CD14-positive monocyte (primary cell): ENCODE measurements at regions not wholly inside any gene's neighbourhood (a gene's known extent, or its start where the extent isn't known, plus 50 kb on each side); places are given as distances from the start of the nearest gene placed in this dataset.

Experiments
- DNase-seq, 3 donors: peaks; one replicate each; pipeline ENCODE4 v3.0.0-alpha.2; 2011 to 2022
- H2AFZ ChIP-seq: 2 replicates; pipeline ENCODE4 v1.6.0; 2012; ENCODE audit warnings: mild to moderate bottlenecking, low read depth, low read length, inconsistent platforms; ENCODE audit not compliant: insufficient read depth, poor library complexity, severe bottlenecking
- H3K27ac ChIP-seq, 2 donors: 1 replicate in 1 of 2; 2 replicates in 1 of 2; pipeline ENCODE4 v1.5.1; 2012 to 2013; ENCODE audit warnings: low read length in 2 of 2, control low read depth in 1 of 2, inconsistent platforms in 1 of 2, low read depth in 1 of 2, mild to moderate bottlenecking in 1 of 2
- H3K27me3 ChIP-seq, 2 donors: one replicate each; pipeline versions ENCODE4 v1.6.0 to v1.6.1; 2011 to 2013; ENCODE audit warnings: low read length in 2 of 2; ENCODE audit not compliant: control insufficient read depth in 2 of 2, insufficient read depth in 2 of 2
- H3K36me3 ChIP-seq, 2 donors: replicated peaks in 1 of 2; 1 replicate in 1 of 2; 2 replicates in 1 of 2; pipeline versions ENCODE4 v1.5.1 to v1.6.1; 2012 to 2013; ENCODE audit warnings: low read length in 2 of 2, control low read depth in 1 of 2, inconsistent platforms in 1 of 2, mild to moderate bottlenecking in 1 of 2; ENCODE audit not compliant: insufficient read depth in 2 of 2, control insufficient read depth in 1 of 2
- H3K4me1 ChIP-seq, 2 donors: 1 replicate in 1 of 2; 2 replicates in 1 of 2; pipeline versions ENCODE4 v1.5.1 to v1.6.1; 2012 to 2013; ENCODE audit warnings: low read length in 2 of 2, control low read depth in 1 of 2, inconsistent platforms in 1 of 2, mild to moderate bottlenecking in 1 of 2, moderate library complexity in 1 of 2; ENCODE audit not compliant: insufficient read depth in 2 of 2, control insufficient read depth in 1 of 2
- H3K4me2 ChIP-seq: replicated peaks from 2 replicates; pipeline ENCODE3; 2012; ENCODE audit warnings: low read length, moderate library complexity, mild to moderate bottlenecking; ENCODE audit not compliant: poor library complexity, severe bottlenecking; ENCODE audit errors: extremely low read depth
- H3K4me3 ChIP-seq, 3 experiments: fragments of 200-600 bp in 1 of 3; sonication (generic) in 1 of 3; replicated peaks in 1 of 3; 1 replicate in 2 of 3; 2 replicates in 1 of 3; pipeline ENCODE4 v1.5.1; 2011 to 2013; ENCODE audit warnings: low read length in 3 of 3, mild to moderate bottlenecking in 3 of 3, control low read depth in 2 of 3, low read depth in 2 of 3, inconsistent platforms in 1 of 3, moderate library complexity in 1 of 3
- H3K79me2 ChIP-seq: 2 replicates; pipeline ENCODE4 v1.6.0; 2012; ENCODE audit warnings: mild to moderate bottlenecking, control low read depth, inconsistent platforms, low read length, moderate library complexity; ENCODE audit not compliant: insufficient read depth
- H3K9ac ChIP-seq: 2 replicates; pipeline ENCODE4 v1.6.0; 2017; ENCODE audit warnings: low read length, mild to moderate bottlenecking; ENCODE audit not compliant: insufficient read depth, poor library complexity, severe bottlenecking
- H3K9me3 ChIP-seq, 2 donors: replicated peaks in 1 of 2; 1 replicate in 1 of 2; 2 replicates in 1 of 2; pipeline versions ENCODE4 v1.5.1 to v1.6.1; 2012 to 2013; ENCODE audit warnings: low read length in 2 of 2, control low read depth in 1 of 2; ENCODE audit not compliant: control insufficient read depth in 1 of 2, insufficient read depth in 1 of 2
- H4K20me1 ChIP-seq: 2 replicates; pipeline ENCODE4 v1.6.0; 2012; ENCODE audit warnings: mild to moderate bottlenecking, low read length, control low read depth, moderate library complexity; ENCODE audit not compliant: insufficient read depth
- H3K27ac Mint-ChIP-seq, 7 donors: one replicate each; pipeline ENCODE4 v1.8.0; 2020; ENCODE audit warnings: mild to moderate bottlenecking in 7 of 7, mixed read lengths in 7 of 7, moderate library complexity in 6 of 7, inconsistent platforms in 2 of 7
- H3K27me3 Mint-ChIP-seq, 3 donors: one replicate each; pipeline ENCODE4 v1.8.0; 2021 to 2022; ENCODE audit warnings: low read depth in 3 of 3, mild to moderate bottlenecking in 3 of 3, mixed read lengths in 3 of 3, moderate library complexity in 3 of 3, inconsistent platforms in 1 of 3
- H3K36me3 Mint-ChIP-seq, 2 donors: one replicate each; pipeline ENCODE4 v1.8.0; 2020; ENCODE audit warnings: mixed read lengths in 2 of 2, inconsistent platforms in 1 of 2, mild to moderate bottlenecking in 1 of 2
- H3K4me1 Mint-ChIP-seq: one replicate; pipeline ENCODE4 v1.8.0; 2020; ENCODE audit warnings: mild to moderate bottlenecking, mixed read lengths
- H3K4me3 Mint-ChIP-seq, 2 donors: one replicate each; pipeline ENCODE4 v1.8.0; 2020; ENCODE audit warnings: mild to moderate bottlenecking in 2 of 2, mixed read lengths in 2 of 2, moderate library complexity in 1 of 2
- H3K9me3 Mint-ChIP-seq, 7 donors: one replicate each; pipeline ENCODE4 v1.8.0; 2020 to 2022; ENCODE audit warnings: mixed read lengths in 7 of 7, mild to moderate bottlenecking in 6 of 7, moderate library complexity in 6 of 7, inconsistent platforms in 2 of 7
- CTCF ChIP-seq: fragments of 200-600 bp; IDR thresholded peaks from one replicate; pipeline ENCODE4 v1.8.0; 2022; ENCODE audit warnings: antibody characterized with exemption, mild to moderate bottlenecking
- WGBS: methylation state at CpG from one replicate; pipeline ENCODE4 v1.1.5; 2013; ENCODE audit warnings: missing lambda C conversion rate; ENCODE audit not compliant: insufficient coverage; 5-methylcytosine and 5-hydroxymethylcytosine counted together
- intact Hi-C, 2 donors: fragments of 100-400 bp; cut with micrococcal nuclease; formaldehyde crosslinking; loops; one replicate each; pipeline versions ENCODE4 v1.15.0 to v1.15.1; 2023

GRCh38 chr2:146730882-146731281, 1113.9 kb upstream of the ACVR2A start:
- H3K79me2 ChIP-seq: no peaks in the 10 kb centered on the region
- H3K27me3 ChIP-seq: no peaks in the 10 kb centered on the region
- no peaks in the 10 kb centered on the region for H4K20me1 ChIP-seq
- TF ChIP-seq CTCF: no peak
- WGBS: no CpG with 5 or more reads among the region's 1 CpG
- no peaks in the 10 kb centered on the region for H3K36me3 ChIP-seq
- no peaks in the 10 kb centered on the region for H3K9me3 Mint-ChIP-seq
- no peaks in the 10 kb centered on the region for H3K9me3 ChIP-seq
- H3K9ac ChIP-seq: no peak overlapping the region
- no peak overlapping the region for H3K4me3 ChIP-seq
- H3K27ac ChIP-seq: no peak overlapping the region
- intact Hi-C loops: no loop called here
- DNase-seq: no peak
- H3K4me1 Mint-ChIP-seq: no peaks in the 10 kb centered on the region
- no peak overlapping the region for H3K27ac Mint-ChIP-seq
- H3K4me2 ChIP-seq: no peak overlapping the region
- no peak overlapping the region for H2AFZ ChIP-seq
- H3K36me3 Mint-ChIP-seq: no peaks in the 10 kb centered on the region
- H3K4me3 Mint-ChIP-seq: no peak overlapping the region
- H3K27me3 Mint-ChIP-seq: no peaks in the 10 kb centered on the region
- no peaks in the 10 kb centered on the region for H3K4me1 ChIP-seq

GRCh38 chr2:146721486-146721885, 1123.3 kb upstream of the ACVR2A start:
- Mint-ChIP-seq H3K27me3 (peaks cover 0 to 5% (median 2%) of the 10 kb centered on the region in 3 donors), H3K4me3 (no peak overlapping the region), H3K4me1 (no peaks in the 10 kb centered on the region), H3K9me3 (peaks cover 12 to 27% (median 20%) of the 10 kb centered on the region in 7 donors), H3K36me3 (no peaks in the 10 kb centered on the region), H3K27ac (no peak overlapping the region)
- TF ChIP-seq CTCF: no peak
- Histone ChIP-seq H3K4me1 (no peaks in the 10 kb centered on the region), H3K79me2 (no peaks in the 10 kb centered on the region), H3K9me3 (peaks cover 28% of the 10 kb centered on the region in 2 donors), H3K4me3 (no peak overlapping the region), H4K20me1 (no peaks in the 10 kb centered on the region), H3K36me3 (no peaks in the 10 kb centered on the region), H3K4me2 (no peak overlapping the region), H3K9ac (no peak overlapping the region), H2AFZ (no peak overlapping the region), H3K27ac (no peak overlapping the region), H3K27me3 (no peaks in the 10 kb centered on the region)
- DNase-seq: no peak
- intact Hi-C loops: no loop called here
- WGBS: 81% methylated on average over 7 of the region's 7 CpGs
